Parathyroid adenoma (tissue), 2 donors: ENCODE measurements at regions not wholly inside any gene's neighbourhood (a gene's known extent, or its start where the extent isn't known, plus 50 kb on each side); places are given as distances from the start of the nearest gene placed in this dataset.

Experiments
- H2AFZ ChIP-seq: fragments of 300-600 bp; sonication (generic); one replicate; pipeline ENCODE4 v1.7.0; 2017; ENCODE audit warnings: antibody characterized with exemption, mild to moderate bottlenecking
- H3K27ac ChIP-seq: fragments of 300-600 bp; sonication (generic); one replicate; pipeline ENCODE4 v1.7.0; 2017
- H3K27me3 ChIP-seq: fragments of 300-600 bp; sonication (generic); one replicate; pipeline ENCODE4 v1.7.0; 2017; ENCODE audit warnings: low read length; ENCODE audit not compliant: control insufficient read depth, insufficient read depth
- H3K36me3 ChIP-seq: fragments of 300-600 bp; sonication (generic); one replicate; pipeline ENCODE4 v1.7.0; 2017; ENCODE audit warnings: low read length; ENCODE audit not compliant: control insufficient read depth, insufficient read depth
- H3K4me1 ChIP-seq: fragments of 300-600 bp; sonication (generic); one replicate; pipeline ENCODE4 v1.7.0; 2017; ENCODE audit warnings: control low read depth
- H3K4me2 ChIP-seq: fragments of 300-600 bp; sonication (generic); one replicate; pipeline ENCODE4 v1.7.0; 2017; ENCODE audit warnings: low read length
- H3K4me3 ChIP-seq: fragments of 300-600 bp; sonication (generic); one replicate; pipeline ENCODE4 v1.7.0; 2017; ENCODE audit warnings: low read depth, low read length
- H3K79me2 ChIP-seq: fragments of 300-600 bp; sonication (generic); one replicate; pipeline ENCODE4 v1.7.0; 2017; ENCODE audit warnings: control low read depth
- H3K9ac ChIP-seq: fragments of 300-600 bp; sonication (generic); one replicate; pipeline ENCODE4 v1.7.0; 2017; ENCODE audit warnings: mild to moderate bottlenecking
- H3K9me3 ChIP-seq: fragments of 300-600 bp; sonication (generic); one replicate; pipeline ENCODE4 v1.7.0; 2017; ENCODE audit warnings: low read length; ENCODE audit not compliant: control insufficient read depth
- CTCF ChIP-seq: fragments of 300-600 bp; sonication (generic); IDR thresholded peaks from one replicate; pipeline ENCODE4 v1.7.0; 2017; ENCODE audit warnings: antibody characterized with exemption, mild to moderate bottlenecking
- donor health status: primary hyperparathyroidism.

DNA sequence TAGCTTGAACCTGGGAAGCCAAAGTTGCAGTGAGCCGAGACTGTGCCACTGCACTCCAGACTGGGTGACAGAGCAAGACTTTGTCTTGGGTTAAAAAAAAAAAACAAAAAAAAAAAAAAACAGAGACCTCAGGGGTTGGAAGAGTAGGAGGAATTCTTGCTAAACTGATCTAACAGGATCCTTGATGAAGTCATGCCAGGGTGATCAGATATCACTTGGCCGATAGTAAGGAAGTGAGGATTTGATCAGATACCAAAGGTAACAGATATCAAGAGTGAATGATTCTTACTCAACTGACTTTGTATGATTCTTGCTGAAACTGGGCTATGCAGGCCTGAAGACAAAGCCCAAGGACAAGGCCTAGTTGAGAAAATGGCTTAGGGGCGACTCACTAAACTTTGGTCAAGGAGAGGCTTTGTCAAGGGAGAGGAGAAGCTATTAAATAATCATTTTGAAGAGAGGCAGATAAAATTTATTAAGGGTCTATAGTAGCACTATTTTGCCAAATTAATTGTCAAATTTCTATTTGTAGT lies 624.7 kb downstream of the UTRN start:
- Histone ChIP-seq H3K4me1 (no peaks in the 10 kb centered on the region), H3K79me2 (no peaks in the 10 kb centered on the region), H3K9ac (no peak overlapping the region), H3K27me3 (no peaks in the 10 kb centered on the region), H3K4me3 (no peak overlapping the region), H3K9me3 (no peaks in the 10 kb centered on the region), H3K27ac (no peak overlapping the region), H3K4me2 (no peak overlapping the region), H2AFZ (no peak overlapping the region), H3K36me3 (no peaks in the 10 kb centered on the region)
- TF ChIP-seq CTCF, result no peak

DNA sequence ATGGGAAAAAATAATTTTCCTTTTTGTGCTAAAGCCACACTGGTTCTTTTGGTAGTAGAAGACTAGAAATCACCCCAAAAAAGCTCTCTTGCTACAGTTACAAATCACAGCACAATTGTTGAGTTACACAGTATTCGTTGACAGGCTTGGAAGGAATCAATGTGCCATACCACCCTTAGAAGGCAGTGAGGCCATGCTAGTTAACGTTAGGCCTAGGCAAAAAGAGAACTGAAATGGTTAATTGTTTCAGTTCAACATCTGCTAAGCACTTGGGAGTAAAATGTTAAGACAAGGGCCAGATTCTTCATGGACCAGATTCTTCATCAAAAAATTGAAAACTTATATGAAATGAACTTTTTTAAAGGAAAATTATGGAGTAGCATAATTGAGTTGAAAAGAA lies 626.2 kb downstream of the UTRN start:
- Histone ChIP-seq H3K4me2 (no peak overlapping the region), H3K9ac (no peak overlapping the region)
- TF ChIP-seq CTCF, result no peak

DNA sequence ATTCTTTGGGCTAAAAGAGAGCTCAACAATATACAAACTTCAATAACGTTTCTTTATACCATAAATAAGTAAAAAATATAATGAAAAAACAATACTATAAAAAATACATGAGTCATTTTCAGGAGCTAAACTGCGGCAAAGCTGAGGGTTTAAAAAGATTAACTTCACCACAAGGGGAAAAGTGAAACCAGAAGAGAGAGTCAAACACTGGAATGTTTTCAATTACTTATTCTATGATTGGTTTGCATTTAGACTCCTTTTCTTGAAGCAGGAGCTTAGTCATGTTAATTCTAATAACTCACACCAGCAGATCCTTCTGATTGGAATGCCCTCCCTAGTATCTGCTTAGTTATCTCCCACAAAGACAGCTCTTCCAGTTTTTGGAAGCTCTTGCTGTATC lies 627.3 kb downstream of the UTRN start:
- Histone ChIP-seq H3K4me3 (no peak overlapping the region), H3K4me2 (no peak overlapping the region), H3K79me2 (no peaks in the 10 kb centered on the region), H3K9ac (no peak overlapping the region), H3K27ac (no peak overlapping the region), H3K27me3 (no peaks in the 10 kb centered on the region), H2AFZ (no peak overlapping the region), H3K4me1 (no peaks in the 10 kb centered on the region), H3K9me3 (no peaks in the 10 kb centered on the region), H3K36me3 (no peaks in the 10 kb centered on the region)
- TF ChIP-seq CTCF, result no peak

More for the DNA sequence above, 626.2 kb downstream of the UTRN start:
- no peak overlapping the region for H3K27ac ChIP-seq
- no peaks in the 10 kb centered on the region for H3K27me3 ChIP-seq
- H3K9me3 ChIP-seq, result no peaks in the 10 kb centered on the region
- no peaks in the 10 kb centered on the region for H3K79me2 ChIP-seq
- H3K4me3 ChIP-seq, result no peak overlapping the region
- H2AFZ ChIP-seq, result no peak overlapping the region
- H3K36me3 ChIP-seq, result no peaks in the 10 kb centered on the region
- no peaks in the 10 kb centered on the region for H3K4me1 ChIP-seq

GRCh38 chr6:144918073-144918472 lies 632.9 kb downstream of the UTRN start:
- H2AFZ ChIP-seq, result no peak overlapping the region
- no peaks in the 10 kb centered on the region for H3K9me3 ChIP-seq
- no peak overlapping the region for H3K9ac ChIP-seq
- H3K4me3 ChIP-seq, result no peak overlapping the region
- no peaks in the 10 kb centered on the region for H3K4me1 ChIP-seq
- H3K79me2 ChIP-seq, result no peaks in the 10 kb centered on the region
- no peak for TF ChIP-seq CTCF
- no peaks in the 10 kb centered on the region for H3K36me3 ChIP-seq
- H3K27me3 ChIP-seq, result no peaks in the 10 kb centered on the region
- no peak overlapping the region for H3K27ac ChIP-seq
- no peak overlapping the region for H3K4me2 ChIP-seq

DNA sequence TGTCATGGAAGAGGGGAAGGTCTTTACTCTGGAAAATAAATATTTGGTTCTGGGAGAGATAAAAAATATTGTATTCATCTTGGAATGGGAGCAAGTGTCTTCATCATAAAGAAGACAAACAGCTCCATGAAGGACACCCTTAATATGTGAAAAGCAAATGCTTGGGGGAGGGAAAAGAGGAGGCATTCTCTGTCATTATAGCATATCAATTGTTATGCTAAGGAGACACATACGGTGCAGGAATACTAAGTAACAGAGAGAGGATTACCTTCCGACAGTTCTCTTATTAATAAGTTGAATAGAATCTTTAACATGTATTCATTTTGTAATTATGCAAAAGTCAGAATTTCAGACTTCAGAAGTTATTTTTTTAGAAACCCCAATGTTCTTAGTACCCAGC lies 634.4 kb downstream of the UTRN start:
- H3K4me1 ChIP-seq, result no peaks in the 10 kb centered on the region
- no peak overlapping the region for H3K4me3 ChIP-seq
- no peaks in the 10 kb centered on the region for H3K79me2 ChIP-seq
- H3K9me3 ChIP-seq, result no peaks in the 10 kb centered on the region
- no peak overlapping the region for H3K9ac ChIP-seq
- no peaks in the 10 kb centered on the region for H3K27me3 ChIP-seq
- H2AFZ ChIP-seq, result no peak overlapping the region
- no peak overlapping the region for H3K27ac ChIP-seq
- no peak for TF ChIP-seq CTCF
- no peaks in the 10 kb centered on the region for H3K36me3 ChIP-seq
- no peak overlapping the region for H3K4me2 ChIP-seq
